Calu3 (cell line): ENCODE measurements at regions not wholly inside any gene's neighbourhood (a gene's known extent, or its start where the extent isn't known, plus 50 kb on each side); places are given as distances from the start of the nearest gene placed in this dataset.

Experiments used
- BruUV-seq: library from RNA; stranded (reverse); fragments of 400-500 nt; replicated peaks from 2 replicates; lab custom pipeline; 2021; lab: Mats Ljungman, UMichigan
- CTCF ChIA-PET: fragments of 300-600 bp; sonication (Branson Sonifier 250); formaldehyde crosslinking; loops from one replicate; lab custom pipeline; 2022; ENCODE audit warnings: antibody characterized with exemption; lab: Charles Lee
- DNase-seq: peaks from one replicate; pipeline ENCODE4 v3.0.0; 2022
- H3K27ac Mint-ChIP-seq: one replicate; pipeline ENCODE4 v1.8.0; 2022; ENCODE audit warnings: mixed read lengths; ENCODE audit not compliant: unreplicated experiment
- H3K27me3 Mint-ChIP-seq: one replicate; pipeline ENCODE4 v1.8.0; 2022; ENCODE audit warnings: mixed read lengths; ENCODE audit not compliant: unreplicated experiment
- H3K36me3 Mint-ChIP-seq: one replicate; pipeline ENCODE4 v1.8.0; 2022; ENCODE audit warnings: mild to moderate bottlenecking, moderate library complexity, mixed read lengths; ENCODE audit not compliant: insufficient read depth, unreplicated experiment
- H3K4me1 Mint-ChIP-seq: one replicate; pipeline ENCODE4 v1.8.0; 2022; ENCODE audit warnings: mild to moderate bottlenecking, low read depth, mixed read lengths; ENCODE audit not compliant: unreplicated experiment
- H3K4me3 Mint-ChIP-seq: one replicate; pipeline ENCODE4 v1.8.0; 2022; ENCODE audit warnings: mild to moderate bottlenecking, low read depth, moderate library complexity, mixed read lengths; ENCODE audit not compliant: unreplicated experiment
- H3K9me3 Mint-ChIP-seq: one replicate; pipeline ENCODE4 v1.8.0; 2022; ENCODE audit warnings: low read depth, mixed read lengths; ENCODE audit not compliant: unreplicated experiment
- intact Hi-C: fragments of 100-400 bp; cut with micrococcal nuclease; formaldehyde crosslinking; loops from one replicate; pipeline ENCODE4 v1.10.0; 2022; ENCODE audit not compliant: unreplicated experiment
- TF ChIP-seq, protein P1 (sequence below): fragments of 200-600 bp; IDR thresholded peaks from one replicate; pipeline ENCODE4 v1.8.0; 2022; ENCODE audit warnings: antibody characterized with exemption; ENCODE audit not compliant: unreplicated experiment

DNA sequence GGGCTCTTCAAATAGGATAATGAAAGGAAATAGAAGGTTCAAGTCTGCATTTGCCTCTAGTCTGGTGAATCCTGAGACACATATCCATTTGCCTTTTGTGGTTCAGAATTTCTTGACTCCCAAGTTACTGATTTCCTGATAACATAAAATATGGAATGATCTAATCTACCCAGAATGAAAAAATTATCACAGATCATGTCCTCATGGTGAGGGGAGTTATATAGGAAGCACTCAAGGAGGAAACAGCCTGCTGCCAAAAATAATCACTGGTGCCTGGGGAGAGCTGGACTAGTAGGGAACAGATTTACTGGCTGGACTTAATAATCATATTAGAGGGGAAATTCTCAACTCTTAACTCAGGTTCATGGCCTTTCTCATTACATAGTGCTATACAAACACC, 95.5 kb upstream of the STK17B start:
- Mint-ChIP-seq H3K9me3 (no peaks in the 10 kb centered on the region), H3K36me3 (no peaks in the 10 kb centered on the region), H3K27me3 (no peaks in the 10 kb centered on the region), H3K27ac (no peak overlapping the region), H3K4me3 (no peak overlapping the region), H3K4me1 (peaks cover 39% of the 10 kb centered on the region)
- TF ChIP-seq, protein P1, sequence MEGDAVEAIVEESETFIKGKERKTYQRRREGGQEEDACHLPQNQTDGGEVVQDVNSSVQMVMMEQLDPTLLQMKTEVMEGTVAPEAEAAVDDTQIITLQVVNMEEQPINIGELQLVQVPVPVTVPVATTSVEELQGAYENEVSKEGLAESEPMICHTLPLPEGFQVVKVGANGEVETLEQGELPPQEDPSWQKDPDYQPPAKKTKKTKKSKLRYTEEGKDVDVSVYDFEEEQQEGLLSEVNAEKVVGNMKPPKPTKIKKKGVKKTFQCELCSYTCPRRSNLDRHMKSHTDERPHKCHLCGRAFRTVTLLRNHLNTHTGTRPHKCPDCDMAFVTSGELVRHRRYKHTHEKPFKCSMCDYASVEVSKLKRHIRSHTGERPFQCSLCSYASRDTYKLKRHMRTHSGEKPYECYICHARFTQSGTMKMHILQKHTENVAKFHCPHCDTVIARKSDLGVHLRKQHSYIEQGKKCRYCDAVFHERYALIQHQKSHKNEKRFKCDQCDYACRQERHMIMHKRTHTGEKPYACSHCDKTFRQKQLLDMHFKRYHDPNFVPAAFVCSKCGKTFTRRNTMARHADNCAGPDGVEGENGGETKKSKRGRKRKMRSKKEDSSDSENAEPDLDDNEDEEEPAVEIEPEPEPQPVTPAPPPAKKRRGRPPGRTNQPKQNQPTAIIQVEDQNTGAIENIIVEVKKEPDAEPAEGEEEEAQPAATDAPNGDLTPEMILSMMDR: no peak
- no peak for DNase-seq
- no TSS peak for BruUV-seq
- CTCF ChIA-PET: interaction anchor here (0.6 kb wide), 1 partner anchor 9 kb away, joined by 6 read pairs; no protein-coding TSS in a partner anchor
- intact Hi-C loops: no loop called here

DNA sequence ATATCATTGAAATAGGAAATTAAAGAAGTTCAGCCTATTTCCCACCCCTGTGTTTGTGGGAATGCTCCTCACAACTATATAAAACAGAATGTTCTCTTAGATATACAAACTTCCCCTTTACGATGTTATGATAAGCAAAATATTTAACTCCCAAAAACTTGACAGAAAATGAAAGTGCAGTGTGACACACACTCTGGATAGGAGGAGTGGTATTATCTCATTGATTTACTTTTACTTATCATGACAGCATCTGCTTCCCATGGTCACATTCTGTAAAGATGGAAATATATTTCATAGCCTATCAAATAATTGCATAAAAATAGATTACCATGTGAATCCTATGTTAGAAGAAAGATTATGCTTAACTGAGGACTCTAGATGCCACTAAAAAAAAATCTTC, 96.6 kb upstream of the STK17B start:
- H3K9me3 Mint-ChIP-seq: no peaks in the 10 kb centered on the region
- no TSS peak for BruUV-seq
- CTCF ChIA-PET: no interaction called here
- peak overlapping the region; percentile 64 for H3K27ac Mint-ChIP-seq
- TF ChIP-seq, protein P1: no peak
- H3K36me3 Mint-ChIP-seq: no peaks in the 10 kb centered on the region
- intact Hi-C loops: loop anchor here (2.0 kb wide), 1 partner anchor 35 kb away; no protein-coding TSS in a partner anchor
- DNase-seq: no peak
- no peaks in the 10 kb centered on the region for H3K27me3 Mint-ChIP-seq
- H3K4me3 Mint-ChIP-seq: peak overlapping the region; percentile 10
- peaks cover 40% of the 10 kb centered on the region for H3K4me1 Mint-ChIP-seq

DNA sequence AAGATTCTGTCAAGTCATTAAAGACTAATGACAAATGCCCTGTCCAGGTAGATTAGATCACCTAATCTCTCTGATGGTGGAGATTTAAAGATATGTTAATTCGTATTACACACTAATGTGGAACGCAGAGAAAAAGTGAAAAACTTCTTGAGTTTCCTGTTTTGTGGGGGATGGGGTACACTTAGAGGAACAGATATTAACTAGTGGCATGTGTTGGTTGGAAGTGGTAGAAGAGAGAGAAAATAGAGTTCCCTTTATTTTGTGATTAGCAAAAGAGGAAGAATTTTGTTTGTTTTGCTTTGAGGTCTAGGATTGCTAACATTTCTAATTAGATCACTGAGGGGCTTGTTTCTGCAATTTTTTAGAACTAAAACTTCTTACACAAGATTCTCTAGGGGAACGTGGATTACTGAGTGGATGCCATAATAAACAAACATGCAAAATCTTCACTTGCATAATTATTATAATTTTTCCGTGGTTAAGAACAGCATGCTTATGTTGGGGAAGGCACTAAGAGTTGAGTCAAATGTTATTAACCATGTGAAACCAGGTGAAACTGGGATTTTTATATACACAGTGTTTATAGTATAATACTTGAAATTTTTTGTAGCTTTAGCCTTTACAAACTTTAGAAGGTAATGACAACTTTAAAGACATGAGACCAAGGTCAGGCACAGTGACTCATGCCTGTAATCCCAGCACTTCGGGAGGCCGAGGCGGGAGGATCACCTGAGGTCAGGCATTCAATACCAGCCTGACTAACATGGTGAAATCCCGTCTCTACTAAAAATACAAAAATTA, 97.4 kb upstream of the STK17B start:
- TF ChIP-seq, protein P1: no peak
- Mint-ChIP-seq H3K9me3 (no peaks in the 10 kb centered on the region), H3K27me3 (no peaks in the 10 kb centered on the region), H3K36me3 (no peaks in the 10 kb centered on the region), H3K4me1 (peaks cover 47% of the 10 kb centered on the region), H3K27ac (peak overlapping the region; percentile 64), H3K4me3 (peak overlapping the region; percentile 10)
- DNase-seq: peak; percentile 43
- no TSS peak for BruUV-seq
- CTCF ChIA-PET: no interaction called here
- intact Hi-C loops: loop anchor here (2.0 kb wide), 1 partner anchor 36 kb away; no protein-coding TSS in a partner anchor

DNA sequence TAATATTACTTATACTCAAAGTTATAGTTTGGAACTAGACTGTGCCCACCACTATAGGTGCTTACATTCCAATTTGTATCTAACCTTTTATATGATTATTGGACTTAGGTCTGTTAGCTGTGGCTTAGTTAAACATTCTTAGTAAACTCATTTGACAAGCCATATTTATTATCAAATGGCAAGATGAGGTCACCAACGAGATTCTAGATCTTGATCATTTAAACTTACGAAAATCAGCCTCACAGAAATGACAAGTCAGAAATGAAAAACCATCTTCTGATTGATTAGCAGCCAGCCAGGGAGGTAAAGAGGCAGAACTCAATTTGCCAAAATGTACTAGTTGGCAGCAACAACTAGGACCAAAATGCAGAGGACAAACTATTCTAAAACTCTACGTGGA, 100.4 kb upstream of the STK17B start:
- TF ChIP-seq, protein P1: no peak
- H3K27me3 Mint-ChIP-seq: no peaks in the 10 kb centered on the region
- CTCF ChIA-PET: no interaction called here
- BruUV-seq: no TSS peak
- H3K27ac Mint-ChIP-seq: no peak overlapping the region
- H3K36me3 Mint-ChIP-seq: no peaks in the 10 kb centered on the region
- no peak for DNase-seq
- H3K9me3 Mint-ChIP-seq: no peaks in the 10 kb centered on the region
- H3K4me1 Mint-ChIP-seq: peaks cover 73% of the 10 kb centered on the region
- intact Hi-C loops: no loop called here
- no peak overlapping the region for H3K4me3 Mint-ChIP-seq
